BE2C (cell line): ENCODE measurements at regions not wholly inside any gene's neighbourhood (a gene's known extent, or its start where the extent isn't known, plus 50 kb on each side); places are given as distances from the start of the nearest gene placed in this dataset.

Experiments
- DNase-seq: peaks from one replicate; pipeline ENCODE4 v3.0.0-alpha.2; 2020
- H3K27me3 ChIP-seq: fragments of 250-450 bp; sonication (Bioruptor Pico); 2 replicates; pipeline ENCODE4 v1.5.1; 2020; ENCODE audit warnings: mild to moderate bottlenecking
- H3K36me3 ChIP-seq: fragments of 250-450 bp; sonication (Bioruptor Pico); 2 replicates; pipeline ENCODE4 v1.5.1; 2020; ENCODE audit warnings: mild to moderate bottlenecking
- H3K4me1 ChIP-seq: fragments of 250-450 bp; sonication (Bioruptor Pico); 2 replicates; pipeline ENCODE4 v1.5.1; 2020
- H3K4me3 ChIP-seq: 2 replicates; pipeline ENCODE4 v1.5.1; 2011; ENCODE audit warnings: low read depth, low read length
- H3K9me3 ChIP-seq: fragments of 250-450 bp; sonication (Bioruptor Pico); 2 replicates; pipeline ENCODE4 v1.5.1; 2020
- CTCF ChIP-seq: IDR thresholded peaks from 2 replicates; pipeline ENCODE4 v1.5.1; 2012; ENCODE audit warnings: mild to moderate bottlenecking, low read depth, low read length

- Histone ChIP-seq H3K4me1 (no peaks in the 10 kb centered on the region), H3K4me3 (no peak overlapping the region), H3K36me3 (no peaks in the 10 kb centered on the region), H3K9me3 (no peaks in the 10 kb centered on the region), H3K27me3 (no peaks in the 10 kb centered on the region)
- no peak for TF ChIP-seq CTCF
- DNase-seq: no peak
Observed at GRCh38 chr3:66121318-66121717, 82.6 kb upstream of the MAGI1 start.

- no peaks in the 10 kb centered on the region for H3K9me3 ChIP-seq
- no peak for DNase-seq
- H3K27me3 ChIP-seq: no peaks in the 10 kb centered on the region
- H3K36me3 ChIP-seq: no peaks in the 10 kb centered on the region
- TF ChIP-seq CTCF: no peak
- no peak overlapping the region for H3K4me3 ChIP-seq
- H3K4me1 ChIP-seq: peaks cover 4% of the 10 kb centered on the region; the same call in 1 of the 2 replicates
Observed at GRCh38 chr3:66115858-66116654, 77.3 kb upstream of the MAGI1 start.

DNA sequence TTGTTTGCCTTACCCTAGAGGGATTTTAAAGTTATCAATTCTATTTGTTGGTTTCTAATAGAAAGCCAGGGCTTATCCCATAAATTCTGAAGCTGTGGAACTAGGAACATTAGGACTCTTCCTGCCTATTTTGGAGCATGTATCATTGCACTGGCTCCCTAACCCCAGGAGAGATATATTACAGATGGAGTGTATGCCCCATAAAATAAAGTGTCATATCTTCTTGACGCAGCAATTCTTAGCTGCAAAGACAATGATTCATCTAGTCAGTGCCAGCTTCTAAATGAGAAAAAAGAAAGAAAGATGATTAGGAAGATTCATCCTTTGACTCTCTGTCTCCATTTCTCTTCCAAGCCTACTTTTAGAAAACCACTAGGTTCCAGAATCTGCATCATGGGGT, 74.8 kb upstream of the MAGI1 start:
- DNase-seq: no peak
- Histone ChIP-seq H3K27me3 (no peaks in the 10 kb centered on the region), H3K4me1 (peaks cover 4% of the 10 kb centered on the region; the same call in 1 of the 2 replicates), H3K36me3 (no peaks in the 10 kb centered on the region), H3K9me3 (no peaks in the 10 kb centered on the region), H3K4me3 (no peak overlapping the region)
- TF ChIP-seq CTCF: no peak

DNA sequence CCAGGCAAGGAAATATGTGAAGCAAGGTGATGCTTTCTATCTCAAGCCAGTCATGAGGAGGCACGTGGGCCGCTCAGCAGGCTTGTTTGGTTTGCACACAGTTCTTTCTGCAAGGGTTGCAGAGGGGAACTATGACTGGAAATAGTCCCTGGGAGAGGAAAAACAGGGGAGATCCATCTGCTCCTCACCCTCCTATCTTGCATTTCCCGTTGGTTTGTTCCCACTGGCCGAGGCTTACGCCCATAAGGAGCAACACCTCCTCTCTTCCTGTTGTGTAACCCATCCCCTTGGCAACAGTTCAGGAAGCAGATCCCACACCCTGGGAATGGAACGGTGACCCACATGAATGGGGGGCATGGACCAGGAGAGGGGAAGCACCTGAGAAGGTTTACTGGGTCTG, 72.1 kb upstream of the MAGI1 start:
- no peak for TF ChIP-seq CTCF
- no peak for DNase-seq
- Histone ChIP-seq H3K4me1 (peaks cover 6% of the 10 kb centered on the region), H3K27me3 (no peaks in the 10 kb centered on the region), H3K4me3 (no peak overlapping the region), H3K36me3 (no peaks in the 10 kb centered on the region), H3K9me3 (no peaks in the 10 kb centered on the region)

GRCh38 chr3:66107855-66108254, 69.1 kb upstream of the MAGI1 start:
- no peak for TF ChIP-seq CTCF
- Histone ChIP-seq H3K4me1 (peaks cover 3% of the 10 kb centered on the region; the same call in 1 of the 2 replicates), H3K4me3 (no peak overlapping the region), H3K9me3 (no peaks in the 10 kb centered on the region), H3K36me3 (no peaks in the 10 kb centered on the region), H3K27me3 (no peaks in the 10 kb centered on the region)
- DNase-seq: peak; percentile 80

DNA sequence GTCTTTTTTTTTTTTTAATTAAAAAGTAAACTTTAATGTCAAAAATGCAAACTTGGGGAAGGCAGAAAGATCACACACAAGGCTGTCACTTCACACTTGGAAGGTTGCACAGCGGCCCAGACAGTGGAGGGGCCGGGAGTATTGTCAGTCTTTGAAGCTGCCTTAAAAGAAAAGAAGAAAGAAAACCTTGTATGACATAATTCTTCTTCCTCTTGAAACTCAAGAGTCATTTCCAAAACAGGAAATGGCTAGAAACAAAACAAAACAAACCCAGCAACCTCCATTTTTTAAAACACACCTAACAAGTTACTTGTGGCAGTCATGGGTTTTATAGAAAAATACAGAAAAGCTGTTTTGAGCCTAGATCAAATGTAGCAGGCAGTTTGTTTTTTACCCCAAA, 68.1 kb upstream of the MAGI1 start:
- Histone ChIP-seq H3K9me3 (no peaks in the 10 kb centered on the region), H3K36me3 (no peaks in the 10 kb centered on the region), H3K4me1 (peaks cover 3% of the 10 kb centered on the region; the same call in 1 of the 2 replicates), H3K4me3 (no peak overlapping the region), H3K27me3 (no peaks in the 10 kb centered on the region)
- TF ChIP-seq CTCF: no peak
- no peak for DNase-seq
